WTC11 (cell line): ENCODE measurements at regions not wholly inside any gene's neighbourhood (a gene's known extent, or its start where the extent isn't known, plus 50 kb on each side); places are given as distances from the start of the nearest gene placed in this dataset.

Experiments used
- ATAC-seq: fragments of 200-7000 bp; cut with Tn5 transposase; 2 replicates; pipeline ENCODE4 v1.10.0; 2021; ENCODE audit warnings: mild to moderate bottlenecking, moderate library complexity
- CTCF ChIA-PET: fragments of 300-600 bp; sonication (Branson Sonifier 250); formaldehyde crosslinking; loops from one replicate; lab custom pipeline; 2021; ENCODE audit warnings: antibody characterized with exemption; lab: Charles Lee
- POLR2A ChIA-PET: fragments of 350-600 bp; sonication (Branson Sonifier 250); formaldehyde crosslinking; loops from one replicate; lab custom pipeline; 2021; ENCODE audit warnings: antibody characterized with exemption; lab: Charles Lee
- DNase-seq: peaks from one replicate; pipeline ENCODE4 v3.0.0; 2021; ENCODE audit warnings: low spot score
- H3K27ac Mint-ChIP-seq: 2 replicates; pipeline ENCODE4 v1.8.0; 2021; ENCODE audit warnings: mixed read lengths
- H3K27me3 Mint-ChIP-seq: 2 replicates; pipeline ENCODE4 v1.8.0; 2021; ENCODE audit warnings: low read depth, mild to moderate bottlenecking, moderate library complexity, mixed read lengths
- H3K36me3 Mint-ChIP-seq: 2 replicates; pipeline ENCODE4 v1.8.0; 2021; ENCODE audit warnings: mixed read lengths
- H3K4me1 Mint-ChIP-seq: 2 replicates; pipeline ENCODE4 v1.8.0; 2022; ENCODE audit warnings: mixed read lengths
- H3K4me3 Mint-ChIP-seq: 2 replicates; pipeline ENCODE4 v1.8.0; 2021; ENCODE audit warnings: mild to moderate bottlenecking, moderate library complexity, mixed read lengths
- H3K9me3 Mint-ChIP-seq: 2 replicates; pipeline ENCODE4 v1.8.0; 2021; ENCODE audit warnings: mixed read lengths
- AFF4 ChIP-seq: sonication (generic); formaldehyde crosslinking; IDR thresholded peaks from 2 replicates; pipeline ENCODE4 v1.8.1; 2023; ENCODE audit warnings: mild to moderate bottlenecking, missing genetic modification reagents, borderline replicate concordance
- ATF1 ChIP-seq: sonication (generic); formaldehyde crosslinking; IDR thresholded peaks from 2 replicates; pipeline ENCODE4 v1.8.1; 2023; ENCODE audit warnings: mild to moderate bottlenecking, moderate library complexity, missing genetic modification reagents
- E2F4 ChIP-seq: sonication (generic); formaldehyde crosslinking; IDR thresholded peaks from 2 replicates; pipeline ENCODE4 v1.8.1; 2022; ENCODE audit warnings: low read depth, mild to moderate bottlenecking, moderate library complexity, missing genetic modification reagents, borderline replicate concordance
- OVOL2 ChIP-seq: fragments of 250-450 bp; sonication (Bioruptor Pico); IDR thresholded peaks from 2 replicates; pipeline ENCODE4 v1.9.0; 2021; ENCODE audit warnings: mild to moderate bottlenecking, borderline replicate concordance
- ZNF219 ChIP-seq: sonication (generic); formaldehyde crosslinking; IDR thresholded peaks from 2 replicates; pipeline ENCODE4 v1.8.0; 2023; ENCODE audit warnings: missing genetic modification reagents, mild to moderate bottlenecking, borderline replicate concordance
- ZNF281 ChIP-seq: sonication (generic); formaldehyde crosslinking; IDR thresholded peaks from 2 replicates; pipeline ENCODE4 v1.8.0; 2023; ENCODE audit warnings: mild to moderate bottlenecking, missing genetic modification reagents
- ZNF425 ChIP-seq: fragments of 250-450 bp; sonication (Bioruptor Pico); conservative IDR thresholded peaks from 2 replicates; pipeline ENCODE4 v1.9.0; 2021; ENCODE audit warnings: mild to moderate bottlenecking
- ZNF532 ChIP-seq: fragments of 250-450 bp; sonication (Bioruptor Pico); IDR thresholded peaks from 2 replicates; pipeline ENCODE4 v1.9.0; 2021; ENCODE audit warnings: mild to moderate bottlenecking, borderline replicate concordance

- TF ChIP-seq ZNF532 (CRISPR knock-in tag) (no peak), OVOL2 (no peak)
Measured at GRCh38 chr11:92882828-92883611, 86.4 kb upstream of the MTNR1B start (continued).

- ChIA-PET CTCF (interaction anchor here (0.7 to 2.5 kb wide), 11 partner anchors 8 to 816 kb away, joined by 3 to 15 read pairs (median 5); no protein-coding TSS in a partner anchor), POLR2A (no interaction called here)
- Mint-ChIP-seq H3K4me3 (no peak overlapping the region), H3K27me3 (no peaks in the 10 kb centered on the region), H3K27ac (no peak overlapping the region), H3K4me1 (peaks cover 4% of the 10 kb centered on the region; the same call in 1 of the 2 replicates)
- TF ChIP-seq ZNF281, result no peak
- no peak for TF ChIP-seq ATF1 (CRISPR knock-in tag)
- no peak for TF ChIP-seq E2F4 (CRISPR knock-in tag)
- TF ChIP-seq AFF4 (CRISPR knock-in tag), result no peak
- TF ChIP-seq ZNF425, result no peak
- no peak for TF ChIP-seq ZNF219 (CRISPR knock-in tag)
- TF ChIP-seq, all 79 proteins: peak for 0
- ATAC-seq, result no peak
- Mint-ChIP-seq H3K9me3 (no peaks in the 10 kb centered on the region), H3K36me3 (no peaks in the 10 kb centered on the region; the same call in 1 of the 2 replicates)
- no peak for DNase-seq
Measured at GRCh38 chr11:92885600-92885999, 83.9 kb upstream of the MTNR1B start.
